Activated CD8-positive, alpha-beta T cell treated with anti-CD3 and anti-CD28 coated beads for 36 hours (primary cell): ENCODE measurements at regions not wholly inside any gene's neighbourhood (a gene's known extent, or its start where the extent isn't known, plus 50 kb on each side); places are given as distances from the start of the nearest gene placed in this dataset.
"Not testable (repeated sequence)": the region's sequence is repeated elsewhere in the genome, so short reads cannot be mapped to it uniquely, and the experiment has no call there.

Experiments
- ATAC-seq: fragments of 200-7000 bp; cut with Tn5 transposase; one replicate; pipeline ENCODE4 v1.10.0; 2021; ENCODE audit warnings: mild to moderate bottlenecking, moderate library complexity
- CTCF ChIA-PET: fragments of 350-600 bp; sonication (Branson Sonifier 250); formaldehyde crosslinking; loops from one replicate; lab custom pipeline; 2021; ENCODE audit warnings: antibody characterized with exemption; lab: Charles Lee
- POLR2A ChIA-PET: fragments of 350-600 bp; sonication (Branson Sonifier 250); formaldehyde crosslinking; loops from one replicate; lab custom pipeline; 2021; ENCODE audit warnings: antibody characterized with exemption; lab: Charles Lee
- DNase-seq: peaks from one replicate; pipeline ENCODE4 v3.0.0-alpha.2; 2020
- H3K27ac Mint-ChIP-seq: one replicate; pipeline ENCODE4 v1.8.0; 2021; ENCODE audit warnings: mild to moderate bottlenecking, mixed read lengths
- H3K27me3 Mint-ChIP-seq: one replicate; pipeline ENCODE4 v1.8.0; 2021; ENCODE audit warnings: mixed read lengths
- H3K36me3 Mint-ChIP-seq: one replicate; pipeline ENCODE4 v1.8.0; 2021; ENCODE audit warnings: low read depth, mixed read lengths
- H3K4me1 Mint-ChIP-seq: one replicate; pipeline ENCODE4 v1.8.0; 2021; ENCODE audit warnings: low read depth, mixed read lengths
- H3K4me3 Mint-ChIP-seq: one replicate; pipeline ENCODE4 v1.8.0; 2021; ENCODE audit warnings: mild to moderate bottlenecking, moderate library complexity, mixed read lengths
- H3K9me3 Mint-ChIP-seq: one replicate; pipeline ENCODE4 v1.8.0; 2021; ENCODE audit warnings: mixed read lengths
- CTCF ChIP-seq: fragments of 200-600 bp; IDR thresholded peaks from one replicate; pipeline ENCODE4 v1.8.0; 2022; ENCODE audit warnings: antibody characterized with exemption, mild to moderate bottlenecking
- intact Hi-C: fragments of 100-400 bp; cut with micrococcal nuclease; formaldehyde crosslinking; loops from one replicate; pipeline ENCODE4 v1.10.0; 2022

GRCh38 chr1:228796945-228797344 is 61.7 kb downstream of the RHOU start:
- intact Hi-C loops, CTCF ChIA-PET: not testable (repeated sequence)

GRCh38 chr1:228798035-228798434 is 62.8 kb downstream of the RHOU start:
- H3K27ac Mint-ChIP-seq: no peak overlapping the region
- intact Hi-C loops: no loop called here
- no peaks in the 10 kb centered on the region for H3K27me3 Mint-ChIP-seq
- peaks cover 13% of the 10 kb centered on the region for H3K4me1 Mint-ChIP-seq
- POLR2A ChIA-PET: no interaction called here
- ATAC-seq (no peak), DNase-seq (no peak)
- no peak overlapping the region for H3K4me3 Mint-ChIP-seq
- CTCF ChIA-PET: interaction anchor here (1.3 kb wide), 1 partner anchor 9 kb away, joined by 8 read pairs; no protein-coding TSS in a partner anchor
- no peaks in the 10 kb centered on the region for H3K9me3 Mint-ChIP-seq
- H3K36me3 Mint-ChIP-seq: no peaks in the 10 kb centered on the region
- TF ChIP-seq CTCF: no peak

More at GRCh38 chr1:228796945-228797344, 61.7 kb downstream of the RHOU start:
- H3K27ac Mint-ChIP-seq, H3K4me3 Mint-ChIP-seq, DNase-seq, H3K27me3 Mint-ChIP-seq, ATAC-seq, H3K4me1 Mint-ChIP-seq, H3K36me3 Mint-ChIP-seq, H3K9me3 Mint-ChIP-seq, POLR2A ChIA-PET: not testable (repeated sequence)

- ChIA-PET POLR2A (no interaction called here), CTCF (interaction anchor here (1.3 kb wide), 1 partner anchor 8 kb away, joined by 8 read pairs; no protein-coding TSS in a partner anchor)
- Mint-ChIP-seq H3K4me1 (peaks cover 16% of the 10 kb centered on the region), H3K36me3 (no peaks in the 10 kb centered on the region), H3K27me3 (no peaks in the 10 kb centered on the region), H3K27ac (no peak overlapping the region), H3K9me3 (no peaks in the 10 kb centered on the region), H3K4me3 (no peak overlapping the region)
- intact Hi-C loops: no loop called here
- TF ChIP-seq CTCF: no peak
- DNase-seq: no peak
- no peak for ATAC-seq
Measured at GRCh38 chr1:228798548-228798947, 63.3 kb downstream of the RHOU start.

- no peak for ATAC-seq
- Mint-ChIP-seq H3K36me3 (no peaks in the 10 kb centered on the region), H3K27ac (no peak overlapping the region), H3K9me3 (peaks cover 2% of the 10 kb centered on the region), H3K27me3 (no peaks in the 10 kb centered on the region), H3K4me3 (no peak overlapping the region), H3K4me1 (peaks cover 27% of the 10 kb centered on the region)
- intact Hi-C loops: no loop called here
- CTCF ChIA-PET: no interaction called here
- TF ChIP-seq CTCF: no peak
- no peak for DNase-seq
- POLR2A ChIA-PET: no interaction called here
Measured at GRCh38 chr1:228799924-228800323, 64.6 kb downstream of the RHOU start.

GRCh38 chr1:228801068-228801467 is 65.8 kb downstream of the RHOU start:
- TF ChIP-seq CTCF: no peak
- Mint-ChIP-seq H3K9me3 (peaks cover 2% of the 10 kb centered on the region), H3K36me3 (no peaks in the 10 kb centered on the region), H3K27ac (no peak overlapping the region), H3K4me1 (peaks cover 36% of the 10 kb centered on the region), H3K4me3 (no peak overlapping the region), H3K27me3 (no peaks in the 10 kb centered on the region)
- ChIA-PET CTCF (interaction anchor here (3.3 kb wide), 1 partner anchor 10 kb away, joined by 16 read pairs; no protein-coding TSS in a partner anchor), POLR2A (no interaction called here)
- intact Hi-C loops: no loop called here
- no peak for ATAC-seq
- no peak for DNase-seq
